WI38 (cell line): ENCODE measurements at regions not wholly inside any gene's neighbourhood (a gene's known extent, or its start where the extent isn't known, plus 50 kb on each side); places are given as distances from the start of the nearest gene placed in this dataset.
"Not testable (repeated sequence)": the region's sequence is repeated elsewhere in the genome, so short reads cannot be mapped to it uniquely, and the experiment has no call there.

Source experiments
- H3K4me3 ChIP-seq: 2 replicates; pipeline ENCODE4 v1.5.1; 2011; ENCODE audit warnings: low read depth, mild to moderate bottlenecking, control low read depth, low read length
- TF ChIP-seq, protein P1 (sequence below): IDR thresholded peaks from 2 replicates; pipeline ENCODE4 v1.5.1; 2012; ENCODE audit warnings: low read depth, mild to moderate bottlenecking, control low read depth, low read length

DNA sequence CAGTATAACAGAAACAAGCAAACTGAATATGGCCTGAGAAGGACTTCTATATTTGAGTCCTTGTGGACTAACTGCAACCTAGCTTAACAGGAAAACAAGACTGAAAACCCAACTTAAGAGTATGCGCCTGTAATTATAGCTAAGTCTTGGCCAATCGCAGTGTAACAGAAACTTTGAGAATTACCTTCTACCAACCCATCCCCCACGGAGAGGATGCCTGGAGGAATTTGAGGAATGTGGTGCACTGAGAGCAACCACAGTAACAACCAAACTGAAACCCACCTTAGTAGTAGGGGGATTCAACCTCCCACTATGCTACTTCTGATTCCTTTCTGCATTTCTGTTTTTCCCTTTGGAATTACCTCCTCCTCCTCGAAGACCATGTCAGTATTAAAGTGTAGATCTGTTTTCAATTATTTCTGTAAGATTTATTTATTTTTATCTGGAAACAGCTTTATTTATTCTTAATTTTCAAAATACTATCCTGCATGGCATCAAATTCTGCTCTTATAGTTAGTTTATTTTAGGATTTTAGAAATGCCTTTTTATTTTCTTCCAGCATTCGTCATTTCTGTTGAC is 393.6 kb downstream of the KCNA4 start:
- H3K4me3 ChIP-seq = no peak overlapping the region
- TF ChIP-seq, protein P1, sequence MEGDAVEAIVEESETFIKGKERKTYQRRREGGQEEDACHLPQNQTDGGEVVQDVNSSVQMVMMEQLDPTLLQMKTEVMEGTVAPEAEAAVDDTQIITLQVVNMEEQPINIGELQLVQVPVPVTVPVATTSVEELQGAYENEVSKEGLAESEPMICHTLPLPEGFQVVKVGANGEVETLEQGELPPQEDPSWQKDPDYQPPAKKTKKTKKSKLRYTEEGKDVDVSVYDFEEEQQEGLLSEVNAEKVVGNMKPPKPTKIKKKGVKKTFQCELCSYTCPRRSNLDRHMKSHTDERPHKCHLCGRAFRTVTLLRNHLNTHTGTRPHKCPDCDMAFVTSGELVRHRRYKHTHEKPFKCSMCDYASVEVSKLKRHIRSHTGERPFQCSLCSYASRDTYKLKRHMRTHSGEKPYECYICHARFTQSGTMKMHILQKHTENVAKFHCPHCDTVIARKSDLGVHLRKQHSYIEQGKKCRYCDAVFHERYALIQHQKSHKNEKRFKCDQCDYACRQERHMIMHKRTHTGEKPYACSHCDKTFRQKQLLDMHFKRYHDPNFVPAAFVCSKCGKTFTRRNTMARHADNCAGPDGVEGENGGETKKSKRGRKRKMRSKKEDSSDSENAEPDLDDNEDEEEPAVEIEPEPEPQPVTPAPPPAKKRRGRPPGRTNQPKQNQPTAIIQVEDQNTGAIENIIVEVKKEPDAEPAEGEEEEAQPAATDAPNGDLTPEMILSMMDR = no peak

DNA sequence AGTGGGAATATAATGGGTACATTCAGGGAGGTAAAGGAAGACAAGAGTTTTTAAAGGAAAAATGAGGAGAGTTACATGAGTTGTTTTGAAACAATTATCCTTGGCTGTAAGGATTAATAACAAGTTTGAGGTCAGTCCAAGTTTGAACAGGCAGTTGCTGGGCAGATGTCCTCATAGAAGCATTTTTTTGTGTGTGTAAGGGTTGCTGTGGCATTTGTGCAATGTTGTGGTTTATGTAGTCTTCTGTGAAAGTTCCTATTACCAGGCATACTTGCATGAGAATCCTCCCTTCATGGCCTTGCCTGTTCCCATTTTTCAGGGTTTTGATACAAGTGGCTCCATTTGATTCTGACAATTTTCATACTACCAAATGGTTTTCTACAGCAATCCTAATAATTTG is 400.2 kb downstream of the KCNA4 start:
- TF ChIP-seq, protein P1 = no peak
- no peak overlapping the region for H3K4me3 ChIP-seq

DNA sequence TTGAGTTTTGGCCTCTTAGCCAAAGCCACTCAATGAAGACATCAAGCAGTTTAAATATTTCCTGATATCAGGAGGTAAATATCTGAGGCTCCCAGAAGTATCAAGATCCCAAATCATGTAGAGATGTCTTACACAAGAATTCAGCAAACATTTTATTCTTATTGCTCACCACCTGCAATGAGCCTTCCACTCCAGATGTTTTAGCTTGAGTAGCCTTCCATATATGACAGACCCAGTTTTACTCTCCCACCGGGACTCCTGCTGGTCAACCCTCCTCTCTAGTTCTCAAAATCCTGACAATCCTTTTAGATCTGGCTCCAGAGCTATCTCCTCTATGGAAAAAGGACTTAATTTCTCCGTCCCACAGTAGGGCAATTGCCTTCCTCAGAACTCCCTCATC is 404.4 kb downstream of the KCNA4 start:
- TF ChIP-seq, protein P1 = no peak
- H3K4me3 ChIP-seq = no peak overlapping the region

DNA sequence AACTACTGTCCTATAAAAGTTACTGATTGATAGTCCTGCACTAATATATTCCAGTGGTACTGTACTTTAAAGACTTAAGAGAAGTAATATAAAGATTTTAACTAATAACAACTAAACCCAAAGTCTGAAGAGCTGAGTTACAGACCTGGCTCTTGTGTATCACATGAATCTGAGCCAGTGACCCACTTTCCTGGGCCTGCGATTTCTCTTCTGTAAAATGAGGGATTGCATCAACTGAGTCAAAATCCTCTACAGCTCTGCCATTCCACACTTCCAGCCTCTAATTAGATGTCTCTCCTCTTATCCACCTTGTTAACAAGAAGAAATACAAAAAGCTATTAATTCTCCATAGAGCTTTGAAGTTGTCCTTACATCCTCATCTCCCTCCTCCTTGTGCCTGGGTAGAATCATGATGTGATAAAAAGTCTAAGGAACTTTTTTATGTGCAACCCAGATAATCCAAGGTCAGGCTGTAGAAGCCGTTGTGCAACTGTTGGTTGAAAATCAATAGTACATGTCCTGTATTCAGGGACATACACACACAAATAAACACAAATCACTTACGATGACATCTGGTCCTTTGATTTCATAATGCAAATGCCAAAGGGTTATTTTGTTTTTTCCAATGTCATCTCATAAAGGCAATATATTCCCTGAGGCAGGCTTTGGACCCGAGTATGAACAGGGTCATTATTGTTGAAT is 410.3 kb downstream of the KCNA4 start:
- TF ChIP-seq, protein P1 = no peak
- no peak overlapping the region for H3K4me3 ChIP-seq

- not testable (repeated sequence) for H3K4me3 ChIP-seq
Measured at GRCh38 chr11:29600151-29600575, 416.7 kb downstream of the KCNA4 start.

- H3K4me3 ChIP-seq = no peak overlapping the region
- TF ChIP-seq, protein P1 = no peak
Measured at GRCh38 chr11:29584342-29584741, 432.5 kb downstream of the KCNA4 start.

DNA sequence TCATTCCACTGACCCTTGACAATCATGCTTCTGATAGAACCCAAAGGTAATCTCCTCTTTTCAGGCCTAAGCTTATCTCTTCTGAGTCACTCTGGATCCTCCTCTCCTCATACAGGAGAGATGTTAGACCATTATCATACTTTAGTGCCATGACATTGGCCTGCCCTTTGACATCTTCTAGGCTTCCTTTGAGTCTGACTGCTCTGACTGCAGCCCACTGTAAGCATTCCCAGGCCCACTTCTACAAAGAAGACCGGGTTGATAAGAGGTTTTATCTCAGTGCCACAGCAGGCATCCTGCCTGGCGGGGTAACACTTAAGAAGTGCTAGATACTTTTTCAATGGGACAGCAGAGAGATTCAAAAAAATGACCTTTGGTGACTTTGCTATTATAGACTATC is 438.0 kb downstream of the KCNA4 start:
- TF ChIP-seq, protein P1 = no peak
- H3K4me3 ChIP-seq = no peak overlapping the region
